CD4-positive, alpha-beta T cell treated with Interleukin-6 at 100 ng/mL for 8 hours (primary cell): ENCODE measurements at regions not wholly inside any gene's neighbourhood (a gene's known extent, or its start where the extent isn't known, plus 50 kb on each side); places are given as distances from the start of the nearest gene placed in this dataset.
"Not testable (repeated sequence)": the region's sequence is repeated elsewhere in the genome, so short reads cannot be mapped to it uniquely, and the experiment has no call there.

Experiments
- DNase-seq: peaks from one replicate; pipeline ENCODE4 v3.0.0-alpha.2; 2020; ENCODE audit warnings: mixed read lengths, low spot score

DNA sequence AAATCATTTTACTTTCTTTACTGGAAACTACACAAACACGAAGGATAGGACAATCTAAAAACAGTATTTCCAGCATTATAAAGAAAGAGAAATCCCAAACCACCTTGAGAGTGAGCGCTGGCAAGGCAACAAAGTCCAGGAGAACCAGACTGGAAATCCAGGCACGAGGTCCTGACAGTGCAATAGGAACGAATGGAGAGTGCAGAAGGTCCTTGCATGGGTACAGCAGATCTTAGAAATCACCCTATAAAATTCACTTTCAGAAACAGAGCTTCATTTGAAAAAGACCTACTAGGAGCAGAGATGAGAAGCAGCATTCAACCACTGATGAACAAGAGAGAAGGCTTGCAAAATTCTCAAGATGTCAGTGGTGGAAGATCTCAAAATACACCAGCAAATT lies 133.7 kb upstream of the ST8SIA4 start:
- DNase-seq = no peak

DNA sequence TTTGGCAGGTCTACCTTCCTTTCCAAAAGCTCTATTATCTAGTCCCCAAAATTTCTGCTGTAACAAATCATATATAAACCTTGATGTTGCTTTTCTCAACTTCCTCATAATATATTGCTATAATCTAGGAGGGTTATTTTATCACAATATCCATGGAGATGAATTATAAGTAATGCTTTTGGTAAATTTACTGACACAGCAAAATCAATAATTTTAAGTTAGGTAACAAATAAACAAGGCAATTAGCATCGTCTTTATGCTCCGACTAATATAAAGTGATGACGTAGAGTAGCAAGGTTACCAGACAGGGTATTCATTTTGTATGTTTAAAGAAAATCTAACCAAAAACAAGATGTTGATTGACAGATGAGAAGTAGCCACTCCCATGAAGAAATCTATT lies 132.3 kb upstream of the ST8SIA4 start:
- no peak for DNase-seq

DNA sequence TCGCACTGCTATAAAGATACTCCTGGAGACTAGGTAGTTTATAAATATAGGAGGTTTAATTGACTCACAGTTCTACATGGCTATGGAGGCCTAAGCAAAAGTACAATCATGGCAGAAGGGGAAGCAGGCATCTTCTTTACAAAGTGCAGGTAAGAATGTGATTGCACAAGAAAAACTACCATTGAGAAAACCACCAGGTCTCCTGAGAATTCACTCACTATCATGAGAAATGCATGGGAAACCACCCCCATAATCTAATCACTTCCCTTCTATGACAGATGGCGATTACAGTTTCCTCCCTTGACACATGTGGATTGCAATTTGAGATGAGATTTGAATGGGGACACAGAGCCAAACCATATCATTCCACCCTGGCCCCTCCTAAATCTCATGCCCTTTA lies 121.2 kb upstream of the ST8SIA4 start:
- DNase-seq = no peak

DNA sequence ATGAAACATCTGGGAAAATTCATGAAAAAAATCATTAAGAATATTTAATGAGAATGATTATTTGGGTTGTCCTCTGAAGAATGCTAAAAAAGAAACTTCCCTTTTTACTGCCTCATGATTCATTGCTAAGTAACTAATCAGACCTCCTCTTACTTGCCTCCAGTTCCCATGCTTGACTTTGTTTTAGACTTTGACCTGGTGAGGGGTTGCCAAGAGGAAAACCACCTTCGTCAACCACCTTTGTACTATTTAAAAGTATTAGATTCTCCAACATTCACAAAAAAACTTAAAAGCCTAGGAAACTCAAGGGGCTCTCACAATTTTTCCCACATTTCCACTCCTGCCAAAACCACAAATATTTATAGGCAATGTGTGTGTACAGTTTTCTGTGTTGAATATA lies 115.2 kb upstream of the ST8SIA4 start:
- DNase-seq = no peak

DNA sequence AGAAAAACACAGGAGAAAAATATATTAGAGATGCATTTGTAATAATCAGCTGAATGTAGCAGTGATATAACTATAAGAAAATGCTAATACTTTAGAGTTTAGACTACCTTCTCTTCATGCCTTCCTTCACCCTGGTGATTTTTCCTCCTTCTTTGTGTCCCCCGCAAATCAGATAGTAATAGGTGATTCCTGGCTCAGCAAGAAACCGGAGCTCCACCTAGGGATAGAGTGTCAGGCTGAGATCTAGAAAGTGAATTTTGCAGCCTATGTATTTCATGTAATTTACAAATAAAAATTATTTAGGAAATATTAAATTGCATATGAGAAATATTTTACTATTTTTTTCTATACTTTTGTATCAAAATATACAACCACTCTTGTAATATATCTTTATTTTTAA lies 109.8 kb upstream of the ST8SIA4 start:
- no peak for DNase-seq

DNA sequence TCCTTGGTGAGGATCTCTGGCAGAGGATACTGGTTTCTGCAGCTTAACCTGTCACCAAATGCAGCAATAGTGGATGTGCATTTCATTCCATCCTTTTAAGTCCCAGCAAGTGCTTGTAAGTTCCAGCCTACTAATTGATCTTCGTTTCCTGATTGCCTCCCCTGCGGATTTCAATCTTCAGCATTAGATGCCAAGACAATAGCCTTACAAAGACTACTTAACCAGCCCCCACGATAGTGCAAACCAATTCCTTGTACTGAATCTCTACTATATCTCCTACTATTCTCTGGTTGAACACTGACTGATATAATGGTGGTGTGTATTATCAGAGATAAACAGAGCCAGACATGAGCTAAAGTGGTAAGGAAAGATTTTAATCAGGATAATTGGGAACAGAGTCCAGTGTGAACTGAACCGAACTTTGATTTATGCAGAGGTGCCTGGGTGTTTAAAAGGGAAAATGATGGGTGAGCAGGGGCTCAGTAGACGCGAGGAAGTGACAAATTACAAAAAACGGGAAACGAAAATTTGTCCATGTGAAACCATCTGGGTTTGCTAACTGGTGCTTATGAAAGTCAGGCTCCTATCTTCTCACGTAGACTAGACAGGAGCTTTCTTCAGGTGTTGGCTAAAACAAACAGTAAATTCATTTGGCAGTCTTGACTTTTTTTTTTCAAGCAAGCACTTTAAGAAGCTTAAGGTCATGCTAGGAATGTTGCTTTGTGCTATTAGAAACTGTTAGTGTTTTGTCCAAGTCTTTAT lies 106.9 kb upstream of the ST8SIA4 start:
- DNase-seq = no peak

DNA sequence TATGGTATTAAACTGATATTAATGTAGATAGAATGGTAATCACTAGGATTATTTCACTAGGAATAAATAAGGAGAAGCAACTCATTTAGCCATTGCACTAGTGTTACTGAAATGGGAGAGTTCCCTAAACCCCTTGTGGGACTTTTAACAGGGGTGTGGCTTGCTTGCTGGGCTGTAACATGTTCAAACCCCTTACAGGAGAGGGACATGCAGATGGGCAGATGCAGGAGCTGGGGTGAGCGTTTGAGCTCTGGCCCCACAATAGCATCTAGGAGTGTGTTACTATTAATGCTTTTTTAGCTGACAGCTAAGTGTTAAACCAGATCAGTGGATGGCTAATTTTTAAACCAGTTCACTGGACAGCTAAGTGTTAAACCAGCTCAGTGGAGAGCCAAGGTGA lies 89.3 kb upstream of the ST8SIA4 start:
- no peak for DNase-seq

DNA sequence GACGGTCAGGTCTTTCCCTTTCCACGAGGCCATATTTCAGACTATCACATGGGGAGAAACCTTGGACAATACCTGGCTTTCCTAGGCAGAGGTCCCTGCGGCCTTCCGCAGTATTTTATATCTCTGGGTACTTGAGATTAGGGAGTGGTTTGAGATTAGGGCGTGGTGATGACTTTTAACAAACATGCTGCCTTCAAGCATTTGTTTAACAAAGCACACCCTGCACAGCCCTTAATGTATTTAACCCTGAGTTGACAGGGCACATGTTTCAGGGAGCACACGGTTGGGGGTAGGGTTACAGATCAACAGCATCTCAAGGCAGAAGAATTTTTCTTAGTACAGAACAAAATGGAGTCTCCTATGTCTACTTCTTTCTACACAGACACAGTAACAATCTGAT lies 80.5 kb upstream of the ST8SIA4 start:
- DNase-seq = not testable (repeated sequence)

DNA sequence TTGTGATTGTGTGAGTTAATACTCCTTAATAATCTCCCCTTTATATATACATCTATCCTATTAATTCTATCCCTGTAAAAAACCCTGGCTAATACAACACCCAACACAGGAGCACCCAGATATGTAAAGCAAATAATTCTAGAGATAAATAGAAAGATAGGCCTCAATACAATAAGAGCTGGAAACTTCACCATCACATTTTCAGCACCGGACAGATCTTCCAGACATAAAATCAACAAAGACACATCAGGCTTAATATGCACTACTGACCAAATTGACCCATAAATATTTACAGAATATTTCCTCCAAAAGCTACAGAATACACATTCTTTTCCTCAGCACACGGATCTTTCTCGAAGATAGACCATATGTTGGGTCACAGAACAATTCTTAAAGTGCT lies 71.0 kb upstream of the ST8SIA4 start:
- no peak for DNase-seq

DNA sequence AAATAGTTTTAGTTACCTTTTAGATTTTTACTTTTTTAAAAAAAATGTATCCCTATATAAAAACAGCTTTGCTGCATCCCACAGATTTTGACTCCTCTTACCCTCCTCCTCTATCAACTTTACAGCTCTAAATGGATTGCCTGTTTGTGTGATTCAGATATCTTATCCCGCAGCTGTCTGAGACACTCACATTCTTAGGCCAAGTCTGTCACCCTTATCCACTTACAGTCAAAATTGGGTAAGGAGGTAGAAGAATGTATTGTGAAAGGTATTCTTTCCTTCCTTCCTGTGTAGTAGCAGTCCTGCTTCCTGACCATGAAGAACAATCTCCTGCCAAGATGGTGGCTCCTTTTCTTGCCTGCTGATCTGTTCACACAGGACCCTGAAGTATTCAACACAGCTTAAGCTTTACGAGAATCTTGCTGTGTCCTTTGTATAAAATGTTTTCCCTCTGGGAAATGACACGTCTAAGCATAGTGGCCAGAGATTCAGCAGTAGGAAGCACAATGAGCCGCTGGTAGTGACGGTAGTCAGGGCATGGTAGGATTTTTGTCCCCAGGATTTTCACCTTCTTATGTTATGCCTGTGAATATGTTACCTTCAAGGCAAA lies 67.7 kb upstream of the ST8SIA4 start:
- no peak for DNase-seq

DNA sequence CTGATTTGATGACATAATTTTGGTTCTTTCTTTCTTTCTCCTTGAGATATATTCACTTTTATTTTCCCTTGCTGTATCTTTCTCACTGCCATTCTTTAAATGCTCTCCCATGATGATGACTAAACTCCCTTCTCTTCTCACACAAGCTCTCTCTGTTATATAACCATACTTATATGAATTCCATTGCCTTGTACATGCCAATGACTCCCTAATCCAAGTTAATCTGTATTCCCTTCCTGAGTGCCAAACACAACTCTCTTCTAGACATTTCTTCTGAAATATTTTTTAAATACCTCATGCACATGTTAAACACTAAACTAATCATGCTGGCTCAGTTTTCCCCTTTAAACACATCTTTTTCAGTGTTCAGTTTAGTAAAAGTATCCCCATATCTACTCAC lies 62.2 kb upstream of the ST8SIA4 start:
- DNase-seq = no peak
